IPS DF 6.9 (cell line): ENCODE measurements at regions not wholly inside any gene's neighbourhood (a gene's known extent, or its start where the extent isn't known, plus 50 kb on each side); places are given as distances from the start of the nearest gene placed in this dataset.

Experiments used
- DNase-seq: peaks from one replicate; pipeline ENCODE4 v3.0.0-alpha.2; 2013; ENCODE audit warnings: low read depth, low spot score
- H3K27ac ChIP-seq: one replicate; pipeline ENCODE4 v1.5.1; 2013; ENCODE audit warnings: low read length, control low read depth
- H3K27me3 ChIP-seq: 2 replicates; pipeline ENCODE4 v1.6.1; 2013; ENCODE audit warnings: mild to moderate bottlenecking, low read length; ENCODE audit not compliant: control insufficient read depth, insufficient read depth
- H3K36me3 ChIP-seq: 2 replicates; pipeline ENCODE4 v1.6.1; 2013; ENCODE audit warnings: low read length; ENCODE audit not compliant: control insufficient read depth, insufficient read depth
- H3K4me1 ChIP-seq: 2 replicates; pipeline ENCODE4 v1.6.1; 2013; ENCODE audit warnings: low read length; ENCODE audit not compliant: control insufficient read depth, insufficient read depth
- H3K4me3 ChIP-seq: 2 replicates; pipeline ENCODE4 v1.5.1; 2013; ENCODE audit warnings: mild to moderate bottlenecking, low read length
- H3K9me3 ChIP-seq: 2 replicates; pipeline ENCODE4 v1.6.1; 2013; ENCODE audit warnings: low read length, inconsistent platforms; ENCODE audit not compliant: control insufficient read depth, insufficient read depth
- WGBS: extraction: QIAGEN DNeasy Blood & Tissue Kit; methylation state at CpG from one replicate; pipeline ENCODE4 v1.1.7; 2013; ENCODE audit warnings: mixed read lengths, missing lambda C conversion rate; ENCODE audit not compliant: insufficient read length, insufficient coverage; 5-methylcytosine and 5-hydroxymethylcytosine counted together

DNA sequence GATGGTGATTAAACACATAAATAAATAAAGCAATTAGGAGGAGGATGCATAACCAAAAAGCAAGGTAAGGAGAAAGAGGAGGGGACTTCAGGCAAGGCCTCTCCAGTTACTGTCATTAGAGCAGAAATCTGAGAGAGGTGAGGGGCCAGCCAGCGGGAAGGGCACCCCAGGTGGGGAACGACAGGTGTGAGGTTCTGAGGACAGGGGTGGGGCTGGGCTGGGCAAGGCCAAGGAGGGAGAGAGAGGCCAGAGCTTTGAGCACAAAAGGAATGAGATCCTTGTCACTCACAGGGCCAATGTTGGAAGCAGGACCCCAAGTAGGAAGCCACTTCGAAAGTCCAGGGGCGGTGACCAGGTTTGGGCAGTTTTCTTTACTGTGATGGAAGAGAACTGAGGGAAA is 182.2 kb upstream of the RAB4A start:
- WGBS = no CpG with 5 or more reads among the region's 4 CpGs
- H3K27me3 ChIP-seq = no peaks in the 10 kb centered on the region
- no peak for DNase-seq

DNA sequence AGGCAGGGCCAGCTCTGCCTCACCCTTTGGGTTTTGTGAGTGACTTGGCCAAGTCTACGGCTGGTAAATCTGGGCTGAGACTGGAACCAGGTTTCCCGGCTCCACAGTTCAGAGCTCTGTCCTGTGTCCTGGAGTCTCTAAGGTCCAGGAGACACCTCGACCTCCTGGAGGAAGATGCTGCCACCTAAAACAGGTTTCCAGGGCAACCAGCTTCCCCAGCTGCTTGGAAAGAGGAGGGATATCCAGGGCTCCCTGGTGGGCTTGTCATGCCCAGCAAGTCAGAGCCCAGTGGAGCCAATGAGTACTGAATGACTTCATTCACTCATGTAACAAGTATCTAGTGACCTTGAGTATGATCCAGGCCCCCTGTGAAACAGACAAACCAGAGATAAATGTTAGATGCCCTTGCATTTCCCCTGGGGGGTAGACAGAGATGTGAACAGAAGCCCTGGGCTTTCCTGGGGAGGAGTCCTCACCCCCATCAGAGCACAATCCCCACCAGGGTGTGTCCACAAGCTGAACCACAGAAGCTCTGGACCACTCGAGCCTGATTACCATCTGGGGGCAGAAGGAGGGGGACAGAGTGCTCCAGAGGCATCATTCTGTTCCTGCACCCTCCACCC is 181.2 kb upstream of the RAB4A start:
- no peaks in the 10 kb centered on the region for H3K36me3 ChIP-seq
- no peak for DNase-seq
- peaks cover 9% of the 10 kb centered on the region for H3K4me1 ChIP-seq
- WGBS = no CpG with 5 or more reads among the region's 4 CpGs
- H3K27me3 ChIP-seq = no peaks in the 10 kb centered on the region
- no peak overlapping the region for H3K27ac ChIP-seq
- no peak overlapping the region for H3K4me3 ChIP-seq
- H3K9me3 ChIP-seq = no peaks in the 10 kb centered on the region

More for the DNA sequence above, 182.2 kb upstream of the RAB4A start:
- no peaks in the 10 kb centered on the region for H3K9me3 ChIP-seq
- H3K36me3 ChIP-seq = no peaks in the 10 kb centered on the region
- H3K27ac ChIP-seq = no peak overlapping the region
- peaks cover 6% of the 10 kb centered on the region for H3K4me1 ChIP-seq
- H3K4me3 ChIP-seq = no peak overlapping the region

DNA sequence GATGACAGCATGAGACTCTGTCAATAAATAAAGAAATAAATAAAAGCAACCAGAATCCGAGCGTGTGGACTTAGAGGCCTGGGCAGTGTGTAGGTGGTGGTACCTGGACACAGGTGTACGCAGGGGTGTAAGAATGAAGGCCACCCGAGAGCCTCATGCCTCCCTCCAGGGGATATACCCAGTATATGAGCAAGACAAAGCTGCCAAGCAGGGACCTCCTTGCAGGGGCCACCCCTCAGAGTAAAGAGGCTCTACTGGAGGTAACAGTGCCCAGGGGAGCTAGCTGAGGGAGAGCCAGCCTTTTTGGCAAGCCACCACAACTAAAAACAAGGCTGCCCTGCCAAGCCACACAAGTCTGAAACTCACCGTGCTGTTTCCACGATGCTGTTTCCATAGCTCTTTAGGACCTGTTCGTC is 179.2 kb upstream of the RAB4A start:
- H3K27ac ChIP-seq = peak overlapping the region; percentile 69
- no CpG with 5 or more reads among the region's 7 CpGs for WGBS
- peaks cover 9% of the 10 kb centered on the region for H3K4me1 ChIP-seq
- no peak for DNase-seq
- H3K27me3 ChIP-seq = no peaks in the 10 kb centered on the region
- no peaks in the 10 kb centered on the region for H3K36me3 ChIP-seq
- no peaks in the 10 kb centered on the region for H3K9me3 ChIP-seq
- no peak overlapping the region for H3K4me3 ChIP-seq

DNA sequence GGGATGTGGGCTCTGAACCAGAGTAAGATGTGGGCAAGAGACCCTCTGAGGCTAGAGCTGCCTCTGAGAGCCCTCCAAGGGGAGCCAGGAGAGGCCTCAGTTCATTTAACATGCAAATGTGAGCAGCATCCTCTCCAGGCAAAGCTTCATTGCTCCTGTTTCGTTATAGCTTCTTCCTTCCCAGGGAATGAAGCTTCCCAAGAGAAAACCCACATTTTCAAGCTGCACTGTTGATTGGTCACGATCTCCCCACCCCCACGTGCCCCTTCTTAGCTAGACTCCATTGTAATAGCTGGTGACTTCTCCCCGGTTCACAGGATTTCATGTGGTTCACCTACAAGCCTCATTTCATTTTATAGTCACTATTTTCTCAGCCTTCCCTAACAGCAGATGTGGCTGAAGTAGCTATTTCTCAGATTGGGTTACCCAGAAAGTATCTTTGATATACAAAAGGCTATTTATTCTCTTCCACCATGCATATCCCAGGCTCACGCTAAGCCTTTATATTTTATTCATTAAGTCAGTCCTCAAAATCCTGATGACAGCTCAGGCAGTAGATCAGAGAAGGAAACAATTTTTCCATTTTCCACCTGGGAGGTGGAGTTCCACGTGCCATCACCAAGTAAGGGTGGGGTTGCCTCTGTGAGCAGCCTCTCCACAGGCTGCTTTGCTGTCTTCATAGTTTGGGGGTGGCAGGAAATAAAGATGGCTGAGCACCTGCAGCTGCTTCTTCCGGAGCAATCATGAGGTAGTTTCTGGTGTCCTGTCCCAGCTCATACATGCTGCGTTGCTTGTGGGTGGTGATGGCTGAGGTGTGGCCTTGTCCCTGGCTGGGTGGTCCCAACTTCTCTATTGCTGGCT is 178.3 kb upstream of the RAB4A start:
- Histone ChIP-seq H3K4me3 (no peak overlapping the region), H3K27ac (peak overlapping the region; percentile 64), H3K4me1 (peaks cover 9% of the 10 kb centered on the region), H3K27me3 (no peaks in the 10 kb centered on the region), H3K9me3 (no peaks in the 10 kb centered on the region), H3K36me3 (no peaks in the 10 kb centered on the region)
- DNase-seq = no peak
- no CpG with 5 or more reads among the region's 8 CpGs for WGBS

DNA sequence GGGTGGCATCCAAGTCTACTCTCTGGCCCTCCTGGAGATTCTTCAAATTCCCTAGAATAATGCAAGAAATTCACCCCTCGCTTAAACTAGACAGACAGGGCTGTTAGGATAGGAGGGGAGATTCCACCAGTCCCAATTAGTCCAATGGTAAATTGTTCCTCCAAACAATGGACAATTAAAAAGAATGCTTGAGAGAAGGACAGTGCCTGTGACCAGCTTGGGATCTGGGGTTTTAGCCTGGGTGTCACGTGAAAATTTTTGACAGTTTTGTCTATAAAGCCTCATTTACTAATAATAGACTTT is 177.7 kb upstream of the RAB4A start:
- peak overlapping the region; percentile 64 for H3K27ac ChIP-seq
- WGBS = no CpG with 5 or more reads among the region's 2 CpGs

DNA sequence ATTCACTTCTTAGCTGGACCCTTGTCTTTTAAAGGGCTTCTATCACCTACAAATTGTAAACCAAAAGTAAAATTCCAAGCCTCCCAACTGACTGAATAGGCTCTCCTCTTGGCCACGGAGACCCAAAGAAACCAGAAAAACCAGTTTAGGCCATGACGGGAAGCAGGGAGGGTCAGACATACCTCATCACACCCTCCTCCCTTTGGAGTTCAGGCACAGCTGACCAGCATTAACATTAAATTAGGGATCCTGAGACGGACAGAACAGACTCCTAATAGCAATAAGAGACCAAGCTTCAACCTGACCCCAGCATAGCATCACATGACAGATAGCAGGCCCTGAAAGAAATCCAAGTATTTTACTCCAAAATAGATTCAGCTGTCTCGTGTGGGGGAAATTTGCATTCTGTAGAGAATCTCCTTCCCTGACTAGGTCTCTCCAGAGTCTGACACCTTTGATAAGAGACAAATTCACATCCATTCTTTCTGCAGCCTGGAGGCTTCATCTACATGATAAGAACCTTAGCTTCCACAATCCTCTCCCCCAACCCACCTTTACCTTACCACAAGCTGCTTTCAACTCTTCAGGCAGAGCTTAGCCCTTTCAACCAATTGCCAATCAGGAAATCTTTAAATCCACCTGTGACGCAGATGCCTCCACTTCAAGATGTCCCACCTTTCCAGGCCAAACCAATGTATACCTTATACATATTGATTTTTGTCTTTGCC is 177.1 kb upstream of the RAB4A start:
- no peaks in the 10 kb centered on the region for H3K36me3 ChIP-seq
- no peak overlapping the region for H3K4me3 ChIP-seq
- H3K27me3 ChIP-seq = no peaks in the 10 kb centered on the region
- peak; percentile 88 for DNase-seq
- H3K9me3 ChIP-seq = no peaks in the 10 kb centered on the region
- peaks cover 9% of the 10 kb centered on the region for H3K4me1 ChIP-seq
- H3K27ac ChIP-seq = peak overlapping the region; percentile 64
- no CpG with 5 or more reads among the region's 5 CpGs for WGBS

More for the DNA sequence above, 177.7 kb upstream of the RAB4A start:
- DNase-seq = no peak
- Histone ChIP-seq H3K36me3 (no peaks in the 10 kb centered on the region), H3K27me3 (no peaks in the 10 kb centered on the region), H3K4me3 (no peak overlapping the region), H3K9me3 (no peaks in the 10 kb centered on the region), H3K4me1 (peaks cover 9% of the 10 kb centered on the region)

DNA sequence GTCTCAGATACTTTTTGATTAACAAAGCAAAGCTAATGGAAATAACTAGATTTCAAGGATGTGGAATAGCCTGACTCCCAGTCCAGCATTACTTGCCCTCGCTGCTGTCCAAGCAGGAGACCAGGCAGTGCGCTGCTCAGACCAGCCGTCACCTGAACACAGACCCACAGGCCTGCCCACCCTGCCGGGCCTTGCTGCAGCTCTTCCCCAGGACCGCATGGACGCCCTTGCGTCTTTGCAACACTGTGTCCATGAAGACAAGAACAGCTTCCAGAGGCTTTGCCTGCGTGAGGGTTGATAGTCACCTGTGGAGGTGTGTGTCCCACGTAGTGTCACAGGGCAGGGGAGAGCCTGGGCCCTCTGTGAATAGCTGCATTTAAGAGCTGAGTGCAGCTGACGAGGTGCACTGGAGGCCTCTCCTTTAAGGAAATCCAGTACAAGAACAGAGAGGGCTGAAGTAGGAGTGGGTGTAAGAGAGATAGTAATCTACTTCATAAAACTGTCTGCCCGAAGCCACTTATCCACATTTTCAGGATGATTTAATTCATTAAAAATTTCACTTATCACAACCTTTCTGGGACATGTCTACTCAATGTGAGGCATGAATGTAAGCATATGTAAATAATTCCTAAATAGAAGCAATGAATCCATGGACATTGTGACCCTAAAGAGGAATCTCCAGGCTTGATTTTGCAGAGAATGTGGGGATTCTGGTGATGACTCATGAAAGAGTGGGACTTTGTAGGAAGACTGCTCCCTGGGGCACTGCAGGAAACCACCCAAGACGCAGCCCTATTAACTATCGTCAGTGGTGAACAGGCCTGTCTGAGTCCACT is 176.2 kb upstream of the RAB4A start:
- Histone ChIP-seq H3K27ac (no peak overlapping the region), H3K36me3 (no peaks in the 10 kb centered on the region), H3K27me3 (no peaks in the 10 kb centered on the region), H3K4me3 (no peak overlapping the region), H3K9me3 (no peaks in the 10 kb centered on the region), H3K4me1 (peaks cover 11% of the 10 kb centered on the region)
- WGBS = no CpG with 5 or more reads among the region's 13 CpGs
- DNase-seq = no peak

DNA sequence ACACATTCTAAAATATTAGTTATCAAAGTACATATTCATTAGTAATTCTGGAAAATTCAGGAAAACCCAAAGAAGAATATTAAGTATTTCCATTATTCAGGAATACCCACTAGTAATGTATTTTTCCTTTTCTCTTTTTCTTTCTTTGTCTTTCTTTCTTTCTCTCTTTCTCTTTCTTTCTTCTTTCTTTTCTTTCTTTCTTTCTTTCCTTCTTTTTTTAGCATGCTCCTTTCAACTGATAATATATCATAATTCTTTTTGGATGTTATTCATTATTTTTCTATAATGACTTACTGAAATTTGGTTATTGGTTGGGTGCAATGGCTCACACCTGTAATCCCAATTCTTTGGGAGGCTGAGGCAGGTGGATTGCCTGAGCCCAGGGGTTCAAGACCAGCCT is 175.6 kb upstream of the RAB4A start:
- Histone ChIP-seq H3K36me3 (no peaks in the 10 kb centered on the region), H3K4me3 (no peak overlapping the region), H3K4me1 (peaks cover 11% of the 10 kb centered on the region), H3K9me3 (no peaks in the 10 kb centered on the region), H3K27ac (no peak overlapping the region), H3K27me3 (no peaks in the 10 kb centered on the region)
- no peak for DNase-seq

DNA sequence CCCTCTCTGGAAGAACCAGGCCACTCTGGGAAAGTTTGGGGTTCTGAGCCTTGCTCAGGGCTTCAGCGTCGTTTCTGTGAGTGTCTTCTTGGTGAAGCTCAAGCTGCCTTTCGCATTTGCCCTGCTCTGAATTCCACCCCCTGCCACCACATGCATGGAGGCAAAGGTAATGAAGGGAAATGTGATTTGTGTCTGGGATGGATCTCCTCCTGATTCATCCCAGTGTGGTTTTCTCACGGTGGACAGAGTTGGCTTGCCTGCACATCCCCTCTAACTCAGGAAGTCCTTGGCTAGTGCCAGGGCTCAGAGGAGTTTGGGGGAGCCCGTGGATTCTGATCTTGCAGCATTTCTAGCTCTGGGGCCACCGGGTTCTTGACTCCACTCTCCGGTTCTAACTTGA is 173.6 kb upstream of the RAB4A start:
- H3K36me3 ChIP-seq = no peaks in the 10 kb centered on the region
- no peaks in the 10 kb centered on the region for H3K9me3 ChIP-seq
- H3K27me3 ChIP-seq = no peaks in the 10 kb centered on the region
- peaks cover 9% of the 10 kb centered on the region for H3K4me1 ChIP-seq
- H3K27ac ChIP-seq = no peak overlapping the region
- no peak for DNase-seq
- WGBS = no CpG with 5 or more reads among the region's 7 CpGs
- H3K4me3 ChIP-seq = no peak overlapping the region

DNA sequence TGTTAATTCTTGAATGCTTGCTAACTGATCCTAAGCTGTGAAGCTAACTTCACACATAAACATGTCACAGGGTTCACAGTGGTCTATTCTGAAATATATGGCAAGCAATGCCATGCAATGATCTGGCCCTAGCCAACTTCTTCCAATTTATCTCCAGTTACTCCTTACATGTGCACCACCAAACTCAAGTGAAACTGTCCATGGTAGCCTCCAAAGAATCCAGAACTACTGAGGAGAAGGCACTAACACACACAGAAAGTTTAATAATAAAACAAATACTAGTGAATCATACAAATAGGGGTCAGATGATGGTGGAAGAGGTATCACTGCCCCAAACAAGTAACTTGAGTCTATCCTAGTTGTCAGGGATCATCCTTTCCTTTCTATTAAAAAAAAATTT is 172.6 kb upstream of the RAB4A start:
- Histone ChIP-seq H3K36me3 (no peaks in the 10 kb centered on the region), H3K4me1 (peaks cover 7% of the 10 kb centered on the region; the same call in 1 of the 2 replicates), H3K9me3 (no peaks in the 10 kb centered on the region), H3K4me3 (no peak overlapping the region), H3K27me3 (no peaks in the 10 kb centered on the region; the same call in 1 of the 2 replicates), H3K27ac (no peak overlapping the region)
- no peak for DNase-seq
